Lower leg skin (tissue), 4 donors: ENCODE measurements at regions not wholly inside any gene's neighbourhood (a gene's known extent, or its start where the extent isn't known, plus 50 kb on each side); places are given as distances from the start of the nearest gene placed in this dataset.

Experiments
- DNase-seq, 2 donors: peaks; one replicate each; pipeline ENCODE4 v3.0.0-alpha.2; 2019; ENCODE audit warnings: low spot score in 2 of 2
- H3K4me3 ChIP-seq: fragments of 200-600 bp; sonication (generic); 2 replicates; pipeline ENCODE4 v1.5.1; 2017; ENCODE audit warnings: mild to moderate bottlenecking, low read depth; ENCODE audit not compliant: poor library complexity, severe bottlenecking
- POLR2A ChIP-seq, 2 donors: fragments of 450-650 bp; IDR thresholded peaks; one replicate each; pipeline ENCODE4 v1.6.1; 2016 to 2017; ENCODE audit warnings: antibody characterized with exemption in 2 of 2, mild to moderate bottlenecking in 1 of 2, moderate library complexity in 1 of 2
- WGBS, 2 donors: methylation state at CpG; one replicate each; pipeline ENCODE4 v1.1.5; 2018; 5-methylcytosine and 5-hydroxymethylcytosine counted together
- intact Hi-C: fragments of 100-400 bp; cut with DNase I; formaldehyde crosslinking; loops from one replicate; pipeline ENCODE4 v1.15.0; 2023; ENCODE audit warnings: low total_unique reads
- TF ChIP-seq, protein P1 (sequence below), 3 donors: fragments of 450-650 bp; IDR thresholded peaks; one replicate each; pipeline ENCODE4 v1.5.1; 2016; ENCODE audit warnings: antibody characterized with exemption in 3 of 3, mild to moderate bottlenecking in 3 of 3, moderate library complexity in 2 of 3

DNA sequence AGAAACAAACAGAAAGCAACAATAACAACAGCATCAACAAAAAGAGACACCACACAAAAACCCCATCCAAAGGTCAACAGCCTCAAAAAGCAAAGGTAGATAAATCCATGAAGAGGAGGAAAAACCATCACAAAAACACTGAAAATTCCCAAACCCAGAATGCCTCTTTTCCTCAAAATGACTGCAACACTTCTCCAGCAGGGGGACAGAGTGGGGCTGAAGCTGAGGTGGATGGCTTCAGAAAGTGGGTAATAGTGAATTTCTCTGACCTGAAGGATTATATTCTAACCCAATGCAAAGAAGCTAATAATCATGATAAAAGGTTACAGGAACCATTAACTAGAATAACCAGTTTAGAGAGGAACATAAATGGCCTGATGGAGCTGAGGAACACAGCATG, 888.2 kb downstream of the RAB28 start:
- TF ChIP-seq, protein P1, sequence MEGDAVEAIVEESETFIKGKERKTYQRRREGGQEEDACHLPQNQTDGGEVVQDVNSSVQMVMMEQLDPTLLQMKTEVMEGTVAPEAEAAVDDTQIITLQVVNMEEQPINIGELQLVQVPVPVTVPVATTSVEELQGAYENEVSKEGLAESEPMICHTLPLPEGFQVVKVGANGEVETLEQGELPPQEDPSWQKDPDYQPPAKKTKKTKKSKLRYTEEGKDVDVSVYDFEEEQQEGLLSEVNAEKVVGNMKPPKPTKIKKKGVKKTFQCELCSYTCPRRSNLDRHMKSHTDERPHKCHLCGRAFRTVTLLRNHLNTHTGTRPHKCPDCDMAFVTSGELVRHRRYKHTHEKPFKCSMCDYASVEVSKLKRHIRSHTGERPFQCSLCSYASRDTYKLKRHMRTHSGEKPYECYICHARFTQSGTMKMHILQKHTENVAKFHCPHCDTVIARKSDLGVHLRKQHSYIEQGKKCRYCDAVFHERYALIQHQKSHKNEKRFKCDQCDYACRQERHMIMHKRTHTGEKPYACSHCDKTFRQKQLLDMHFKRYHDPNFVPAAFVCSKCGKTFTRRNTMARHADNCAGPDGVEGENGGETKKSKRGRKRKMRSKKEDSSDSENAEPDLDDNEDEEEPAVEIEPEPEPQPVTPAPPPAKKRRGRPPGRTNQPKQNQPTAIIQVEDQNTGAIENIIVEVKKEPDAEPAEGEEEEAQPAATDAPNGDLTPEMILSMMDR (IDR thresholded peaks at IDR 0.05), result no peak
- intact Hi-C loops, result no loop called here
- DNase-seq, result no peak
- no peak overlapping the region for H3K4me3 ChIP-seq

DNA sequence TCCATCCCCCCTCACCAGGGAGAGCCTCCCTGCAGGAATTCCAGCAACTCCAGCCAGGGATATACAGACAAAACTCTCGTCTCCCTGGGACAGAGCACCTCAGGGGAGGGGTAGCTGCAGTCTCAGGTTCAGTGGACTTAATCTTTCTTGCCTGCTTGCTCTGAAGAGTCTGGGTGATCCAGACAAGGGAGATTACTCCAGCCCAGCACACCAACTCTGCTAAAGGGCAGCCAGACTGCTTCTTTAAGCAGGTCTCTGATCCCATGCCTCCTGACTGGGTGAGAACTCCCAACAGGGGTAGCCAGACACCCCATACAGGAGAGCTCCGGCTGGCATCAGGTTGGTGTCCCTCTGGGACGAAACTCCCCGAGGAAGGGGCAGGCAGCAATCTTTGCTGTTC, 888.7 kb downstream of the RAB28 start:
- intact Hi-C loops, result no loop called here
- TF ChIP-seq, protein P1 (IDR thresholded peaks at IDR 0.05), result no peak
- TF ChIP-seq POLR2A (IDR thresholded peaks at IDR 0.05), result no peak
- no peak for DNase-seq
- no peak overlapping the region for H3K4me3 ChIP-seq
- 71 to 81% methylated on average over 4 of the region's 4 CpGs for WGBS, 2 donors

DNA sequence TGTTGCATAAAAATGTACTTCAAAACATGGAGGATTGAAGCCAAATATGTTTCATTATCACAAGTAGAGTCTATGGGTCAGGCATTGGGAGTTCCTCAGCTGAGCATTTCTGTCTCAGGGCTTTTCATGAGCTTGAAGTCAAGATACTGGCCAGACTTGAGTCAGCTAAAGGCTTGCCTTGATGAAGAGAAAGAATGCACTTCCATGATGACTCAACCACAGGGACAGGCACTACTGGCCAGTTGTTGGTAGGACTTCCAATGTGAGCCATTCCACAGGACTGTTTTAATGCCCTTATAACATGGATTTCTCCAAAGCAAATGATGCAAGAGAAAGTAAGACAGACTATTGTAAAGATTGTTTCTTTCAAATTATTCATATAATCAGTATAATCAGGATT, 895.6 kb downstream of the RAB28 start:
- H3K4me3 ChIP-seq, result no peak overlapping the region
- intact Hi-C loops, result no loop called here
- DNase-seq, result no peak
- TF ChIP-seq, protein P1 (IDR thresholded peaks at IDR 0.05), result no peak
- TF ChIP-seq POLR2A (IDR thresholded peaks at IDR 0.05), result no peak

DNA sequence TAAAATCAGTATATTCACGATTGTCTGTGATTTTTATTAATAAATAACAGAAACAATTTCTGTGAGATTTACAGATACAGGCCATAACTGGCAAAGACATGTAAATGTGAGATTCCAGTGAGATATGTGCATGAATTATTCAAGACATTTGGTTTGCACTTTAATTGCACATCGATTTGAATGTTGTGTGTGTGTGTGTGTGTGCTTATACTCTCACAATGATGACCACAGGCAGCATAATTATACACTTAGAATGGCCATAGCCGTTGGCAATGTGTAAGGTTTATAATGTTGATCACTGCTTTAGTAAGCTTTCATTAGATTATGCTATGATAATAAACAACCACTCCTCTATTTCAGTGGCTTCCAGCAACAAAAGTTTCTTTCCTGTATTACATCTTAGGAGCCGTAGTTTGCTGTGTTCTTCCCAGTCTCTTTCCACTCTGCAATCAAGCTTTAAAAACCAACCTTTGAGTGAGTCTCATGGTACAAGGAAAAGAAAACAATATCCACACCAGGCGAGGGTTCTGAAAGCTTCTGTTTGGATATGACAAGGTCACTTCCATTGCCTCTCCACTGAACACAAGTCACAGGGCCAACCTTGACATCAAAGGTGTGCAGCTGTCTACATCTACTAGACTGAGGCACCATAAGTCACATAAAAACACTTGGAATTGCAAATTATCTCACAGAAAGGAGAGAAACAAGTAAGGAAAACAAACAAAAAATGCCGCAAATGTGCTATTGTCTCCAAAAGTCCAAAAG, 897.7 kb downstream of the RAB28 start:
- intact Hi-C loops, result no loop called here
- TF ChIP-seq POLR2A (IDR thresholded peaks at IDR 0.05), result no peak
- TF ChIP-seq, protein P1 (IDR thresholded peaks at IDR 0.05), result no peak
- 77 to 79% methylated on average over 6 of the region's 6 CpGs for WGBS, 2 donors
- H3K4me3 ChIP-seq, result no peak overlapping the region
- DNase-seq, result no peak

DNA sequence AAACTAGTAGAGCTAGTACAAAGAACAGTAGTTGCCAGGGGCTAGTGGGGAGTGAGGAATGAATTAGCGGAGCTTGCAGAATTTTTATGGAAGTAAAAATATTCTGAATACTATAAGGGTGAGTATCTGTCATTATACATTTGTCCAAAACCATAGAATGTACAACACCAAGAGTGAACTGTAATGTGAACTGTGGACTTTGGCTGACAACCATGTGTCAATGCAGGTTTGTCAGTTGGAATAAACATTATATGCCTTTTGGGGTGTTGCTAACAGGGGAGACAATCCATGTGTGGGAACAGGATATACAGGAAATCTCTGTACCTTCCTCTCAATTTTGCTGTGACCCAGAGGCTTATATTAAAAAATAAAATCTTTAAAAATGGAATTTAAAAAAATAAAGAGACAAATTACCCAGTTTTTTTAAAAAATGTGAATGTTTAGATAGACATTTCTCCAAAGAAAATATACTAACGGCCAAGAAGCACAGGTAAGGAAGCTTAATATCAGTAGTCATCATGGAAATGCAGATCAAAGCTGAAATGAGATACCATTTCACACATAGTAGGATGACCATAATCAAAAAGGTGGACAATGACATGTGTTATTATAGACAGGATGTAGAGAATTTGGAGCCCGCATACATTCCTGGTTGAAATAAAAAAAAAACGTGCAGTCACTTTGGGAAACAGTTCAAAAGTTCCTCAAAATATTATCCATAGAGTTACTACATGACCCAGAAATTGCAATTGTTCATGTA, 899.8 kb downstream of the RAB28 start:
- intact Hi-C loops, result no loop called here

More for the DNA sequence above, 899.8 kb downstream of the RAB28 start:
- no peak for DNase-seq
- H3K4me3 ChIP-seq, result no peak overlapping the region
- TF ChIP-seq, protein P1 (IDR thresholded peaks at IDR 0.05), result no peak
- no peak for TF ChIP-seq POLR2A (IDR thresholded peaks at IDR 0.05)
- WGBS, 2 donors, result 39 to 74% methylated on average over 4 of the region's 4 CpGs
